Endodermal cell (in vitro differentiated cells): ENCODE measurements at regions not wholly inside any gene's neighbourhood (a gene's known extent, or its start where the extent isn't known, plus 50 kb on each side); places are given as distances from the start of the nearest gene placed in this dataset.
"Not testable (repeated sequence)": the region's sequence is repeated elsewhere in the genome, so short reads cannot be mapped to it uniquely, and the experiment has no call there.

Source experiments
- DNase-seq: peaks from one replicate; pipeline ENCODE4 v3.0.0-alpha.2; 2017
- H3K27ac ChIP-seq: 2 replicates; pipeline ENCODE4 v1.5.1; 2013; ENCODE audit warnings: mild to moderate bottlenecking, low read depth, low read length, moderate library complexity
- H3K27me3 ChIP-seq: 2 replicates; pipeline ENCODE4 v1.6.1; 2013; ENCODE audit warnings: mild to moderate bottlenecking, low read length, moderate library complexity; ENCODE audit not compliant: insufficient read depth, control insufficient read depth, poor library complexity, severe bottlenecking
- H3K36me3 ChIP-seq: 2 replicates; pipeline ENCODE4 v1.7.0; 2013; ENCODE audit warnings: mild to moderate bottlenecking, low read length, moderate library complexity; ENCODE audit not compliant: control insufficient read depth, insufficient read depth
- H3K4me1 ChIP-seq: one replicate; pipeline ENCODE4 v1.7.0; 2013; ENCODE audit warnings: low read length; ENCODE audit not compliant: control insufficient read depth, insufficient read depth
- H3K4me3 ChIP-seq: 2 replicates; pipeline ENCODE4 v1.5.1; 2013; ENCODE audit warnings: mild to moderate bottlenecking, low read length, moderate library complexity
- H3K9ac ChIP-seq: 2 replicates; pipeline ENCODE4 v1.6.1; 2013; ENCODE audit warnings: mild to moderate bottlenecking, low read length, moderate library complexity; ENCODE audit not compliant: poor library complexity, severe bottlenecking; ENCODE audit errors: extremely low read depth
- H3K9me3 ChIP-seq: 2 replicates; pipeline ENCODE4 v1.6.1; 2013; ENCODE audit warnings: mild to moderate bottlenecking, low read length, moderate library complexity; ENCODE audit not compliant: control insufficient read depth
- H3K27ac Mint-ChIP-seq: 2 replicates; pipeline ENCODE4 v1.8.0; 2020; ENCODE audit warnings: mixed read lengths
- H3K27me3 Mint-ChIP-seq: 2 replicates; pipeline ENCODE4 v1.8.0; 2021; ENCODE audit warnings: mild to moderate bottlenecking, mixed read lengths; ENCODE audit not compliant: insufficient read depth
- H3K36me3 Mint-ChIP-seq: 2 replicates; pipeline ENCODE4 v1.8.0; 2020; ENCODE audit warnings: low read depth, mixed read lengths
- H3K4me1 Mint-ChIP-seq: 2 replicates; pipeline ENCODE4 v1.8.0; 2020; ENCODE audit warnings: mixed read lengths
- H3K4me3 Mint-ChIP-seq: 2 replicates; pipeline ENCODE4 v1.8.0; 2020; ENCODE audit warnings: mild to moderate bottlenecking, moderate library complexity, mixed read lengths
- H3K9me3 Mint-ChIP-seq: 2 replicates; pipeline ENCODE4 v1.8.0; 2020; ENCODE audit warnings: mild to moderate bottlenecking, mixed read lengths
- CTCF ChIP-seq: fragments of 200-600 bp; sonication (generic); conservative IDR thresholded peaks from 2 replicates; pipeline ENCODE4 v1.5.0; 2021; ENCODE audit warnings: antibody characterized with exemption, mild to moderate bottlenecking
- WGBS, 2 experiments: methylation state at CpG; one replicate each; pipeline versions ENCODE4 v1.1.5 to v1.1.7; 2013; ENCODE audit warnings: missing lambda C conversion rate in 2 of 2, mixed read lengths in 1 of 2; ENCODE audit not compliant: insufficient coverage in 1 of 2, insufficient read length in 1 of 2; 5-methylcytosine and 5-hydroxymethylcytosine counted together

- no peaks in the 10 kb centered on the region for H3K4me1 Mint-ChIP-seq
- WGBS, 2 experiments: 94% methylated on average over 2 of the region's 2 CpGs; no CpG with 5 or more reads in 1 of the 2 experiments
- Histone ChIP-seq H3K27ac (no peak overlapping the region), H3K9me3 (peaks cover 2% of the 10 kb centered on the region), H3K27me3 (no peaks in the 10 kb centered on the region), H3K9ac (no peak overlapping the region), H3K4me1 (no peaks in the 10 kb centered on the region), H3K4me3 (no peak overlapping the region), H3K36me3 (no peaks in the 10 kb centered on the region)
- TF ChIP-seq CTCF: no peak
- no peaks in the 10 kb centered on the region for H3K36me3 Mint-ChIP-seq
- no peak overlapping the region for H3K27ac Mint-ChIP-seq
- no peak for DNase-seq
- peaks cover 3% of the 10 kb centered on the region for H3K9me3 Mint-ChIP-seq
- no peaks in the 10 kb centered on the region for H3K27me3 Mint-ChIP-seq
- no peak overlapping the region for H3K4me3 Mint-ChIP-seq
Observed at GRCh38 chr18:66377291-66377690, 226.6 kb downstream of the CDH19 start.

DNA sequence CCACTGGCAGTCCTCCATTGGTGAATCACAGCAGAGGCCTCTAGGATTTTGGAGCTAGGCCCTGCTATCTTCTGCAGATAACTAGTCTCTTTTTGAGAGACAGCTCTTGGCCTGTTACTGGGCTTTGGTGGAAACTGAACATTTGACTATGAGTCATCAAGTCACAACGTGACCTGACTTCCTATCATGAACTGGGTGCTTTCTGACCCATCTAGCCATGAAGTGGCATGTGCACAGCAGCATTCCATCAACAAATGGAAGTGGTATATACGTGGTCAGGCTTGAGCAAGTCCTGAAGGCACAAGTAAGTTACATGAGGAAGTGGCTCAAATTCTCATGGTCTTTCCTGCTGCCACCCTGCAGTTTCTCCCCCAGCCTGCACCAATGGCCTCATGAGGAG, 228.5 kb downstream of the CDH19 start:
- not testable (repeated sequence) for H3K27ac Mint-ChIP-seq
- 78 to 86% methylated on average over 2 of the region's 2 CpGs for WGBS, 2 experiments

DNA sequence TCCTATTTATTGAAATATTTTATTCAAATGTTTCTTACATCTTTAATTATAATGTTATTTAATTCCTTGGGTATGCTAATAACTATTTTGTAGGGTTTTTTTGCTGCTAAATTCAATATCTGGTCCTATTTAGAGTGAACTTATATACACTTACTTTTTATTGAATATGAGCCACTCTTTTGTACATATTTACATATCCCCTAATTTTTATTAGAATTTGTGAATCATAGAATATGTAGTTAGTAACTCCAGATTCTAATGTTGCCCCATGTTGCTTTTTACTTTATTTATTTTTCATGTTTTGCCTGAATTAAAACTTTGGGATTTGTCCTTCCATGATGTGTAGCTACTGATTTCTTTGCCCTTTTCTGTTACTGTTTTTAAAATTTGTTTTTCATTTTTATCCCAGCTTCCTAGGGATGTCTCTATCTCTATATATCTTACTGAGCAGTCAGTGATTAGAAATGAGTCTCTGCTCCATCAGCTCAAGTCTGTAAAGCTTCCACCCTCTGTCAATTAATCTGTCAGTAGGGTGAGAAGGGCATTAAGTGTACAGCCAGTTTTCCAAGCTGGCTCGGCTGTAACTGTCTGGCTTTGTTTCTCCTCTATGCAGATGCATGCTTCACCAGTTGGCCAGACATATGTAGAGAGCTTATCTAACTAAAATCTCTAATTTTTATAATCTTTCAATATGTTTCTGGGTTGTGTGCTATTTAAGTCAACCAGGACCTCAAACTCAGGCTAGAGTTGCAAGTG, 256.9 kb downstream of the CDH19 start:
- H3K36me3 ChIP-seq: no peaks in the 10 kb centered on the region
- H3K27me3 Mint-ChIP-seq: no peaks in the 10 kb centered on the region
- H3K27ac ChIP-seq: no peak overlapping the region
- H3K36me3 Mint-ChIP-seq: no peaks in the 10 kb centered on the region
- no peaks in the 10 kb centered on the region for H3K9me3 ChIP-seq
- H3K4me3 Mint-ChIP-seq: no peak overlapping the region
- H3K4me1 ChIP-seq: no peaks in the 10 kb centered on the region
- no peak overlapping the region for H3K27ac Mint-ChIP-seq
- H3K27me3 ChIP-seq: no peaks in the 10 kb centered on the region
- no peak for DNase-seq
- H3K9ac ChIP-seq: no peak overlapping the region
- 100% methylated on average over 1 of the region's 1 CpG; no CpG with 5 or more reads in 1 of the 2 experiments for WGBS, 2 experiments
- H3K9me3 Mint-ChIP-seq: no peaks in the 10 kb centered on the region
- H3K4me3 ChIP-seq: no peak overlapping the region
- H3K4me1 Mint-ChIP-seq: no peaks in the 10 kb centered on the region
- no peak for TF ChIP-seq CTCF

More for the DNA sequence above, 228.5 kb downstream of the CDH19 start:
- not testable (repeated sequence) for H3K9me3 Mint-ChIP-seq, H3K9ac ChIP-seq, H3K27me3 Mint-ChIP-seq, DNase-seq, H3K27ac ChIP-seq, H3K36me3 Mint-ChIP-seq, H3K4me1 Mint-ChIP-seq, H3K9me3 ChIP-seq, H3K27me3 ChIP-seq, H3K36me3 ChIP-seq, H3K4me1 ChIP-seq, H3K4me3 Mint-ChIP-seq, H3K4me3 ChIP-seq
